NCI-H2029 treated with DMSO at 0.1 percent for 48 hours (cell line): ENCODE measurements at regions not wholly inside any gene's neighbourhood (a gene's known extent, or its start where the extent isn't known, plus 50 kb on each side); places are given as distances from the start of the nearest gene placed in this dataset.

Experiments
- DNase-seq: peaks from one replicate; lab custom pipeline; 2025; lab: John Stamatoyannopoulos, UW

DNA sequence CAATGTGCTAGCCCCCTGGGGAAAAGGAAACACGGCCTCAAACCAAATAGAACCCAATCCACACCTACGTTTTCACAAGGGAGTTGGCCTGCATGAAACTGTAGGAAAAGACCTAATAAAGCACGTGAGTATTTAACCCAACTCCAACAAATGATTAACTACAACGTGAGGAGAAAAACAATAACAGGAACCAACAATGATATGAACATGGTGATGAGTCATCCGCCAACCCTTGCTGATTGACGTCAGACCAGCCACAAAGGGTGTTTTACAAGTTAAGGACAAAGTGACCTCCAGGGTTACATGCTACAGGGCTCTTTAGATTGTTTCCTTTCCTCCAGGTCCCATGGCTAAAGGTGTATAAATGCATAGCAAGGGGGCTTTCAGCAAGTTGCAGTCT lies 460.5 kb downstream of the COG6 start:
- no peak for DNase-seq

DNA sequence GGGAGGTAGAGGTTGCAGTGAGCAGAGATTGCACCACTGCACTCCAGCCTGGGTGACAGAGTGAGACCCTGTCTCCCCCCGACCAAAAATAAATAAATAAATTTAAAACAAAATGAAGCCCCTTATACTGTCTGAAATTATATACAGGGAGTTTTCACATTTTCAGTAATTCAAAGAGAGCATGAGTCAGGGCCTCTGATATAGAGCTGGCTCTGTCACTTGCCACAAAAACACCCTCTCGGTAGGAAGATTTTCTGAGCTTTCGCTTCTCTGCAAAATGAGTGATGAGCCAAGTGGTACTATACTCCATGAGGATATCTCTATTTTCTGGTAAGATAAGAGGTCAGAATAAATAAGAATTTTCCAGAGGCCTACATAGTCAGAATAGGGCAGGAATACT lies 462.9 kb downstream of the COG6 start:
- no peak for DNase-seq

DNA sequence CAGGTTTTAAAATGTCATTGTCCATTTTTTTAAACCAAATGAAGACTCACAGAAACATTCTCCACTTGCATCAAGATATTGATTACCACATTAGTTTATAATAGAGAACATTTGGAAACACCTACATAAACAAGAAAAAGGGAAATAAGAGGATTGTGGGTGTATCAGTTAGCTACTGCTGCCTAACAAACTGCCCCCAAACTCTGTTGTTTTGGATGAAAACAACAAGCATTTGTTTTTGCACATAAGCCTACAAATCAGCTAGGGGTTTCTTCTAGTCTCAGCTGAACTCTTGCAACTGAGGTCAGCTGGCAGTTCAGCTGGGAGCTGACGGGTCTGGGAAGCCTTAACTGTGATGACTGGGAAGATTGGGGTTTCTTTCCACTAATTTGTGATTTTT lies 464.4 kb downstream of the COG6 start:
- no peak for DNase-seq

DNA sequence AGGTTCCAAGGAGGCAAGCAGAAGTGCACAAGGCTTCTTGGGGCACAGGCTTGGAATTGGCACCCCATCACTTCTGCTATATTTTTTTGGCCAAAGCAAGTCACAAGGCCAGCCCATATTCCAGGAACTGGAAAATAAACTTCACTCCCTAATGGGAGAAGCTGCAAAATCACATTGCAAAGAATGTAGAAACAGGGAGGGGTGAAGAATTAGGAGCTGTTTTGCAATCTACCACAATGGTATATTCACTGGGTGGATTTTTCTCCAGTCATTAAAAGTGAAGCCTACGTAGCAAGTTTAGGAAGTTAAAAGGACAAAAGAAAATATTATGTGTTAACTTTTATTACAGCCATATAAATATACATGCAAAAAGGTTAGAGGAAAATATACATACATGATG lies 464.8 kb downstream of the COG6 start:
- DNase-seq, result no peak

DNA sequence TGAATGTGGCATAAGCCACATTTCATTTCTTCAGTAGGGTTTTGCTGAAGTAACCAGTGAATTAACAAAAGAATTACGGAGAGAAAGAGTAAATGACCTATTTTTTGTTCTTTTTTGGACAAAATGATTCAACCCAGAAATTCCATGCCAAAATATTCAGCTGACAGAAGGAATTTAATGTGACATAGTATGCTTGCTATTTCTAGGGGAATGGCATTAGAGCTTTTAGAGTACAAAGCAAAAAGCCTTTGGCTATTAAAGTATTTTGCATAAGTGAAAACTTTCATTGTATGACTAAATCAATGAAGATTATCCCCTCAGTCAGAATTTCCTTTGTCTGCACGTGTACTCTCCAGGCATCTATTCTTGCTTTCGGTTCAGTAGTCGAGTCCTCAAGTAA lies 465.3 kb downstream of the COG6 start:
- no peak for DNase-seq

DNA sequence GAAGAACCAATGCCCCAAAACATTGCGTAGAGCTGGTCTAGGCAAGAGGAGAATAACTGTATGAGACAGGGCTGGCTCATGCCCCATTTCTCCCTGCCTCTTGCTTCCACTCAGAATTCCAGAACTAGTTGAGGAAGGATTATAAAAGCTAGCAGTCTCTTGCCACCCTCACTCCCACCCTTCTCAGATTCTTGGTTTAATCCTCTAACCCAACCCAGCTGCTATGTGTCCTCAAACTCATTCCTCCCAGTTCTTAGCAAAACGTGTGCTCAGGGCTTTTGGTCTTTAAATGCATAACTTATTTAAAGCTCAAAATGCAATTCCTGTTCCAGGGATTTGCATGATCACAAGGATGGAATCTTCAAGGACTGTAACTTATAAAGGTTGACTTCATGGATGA lies 466.3 kb downstream of the COG6 start:
- DNase-seq, result no peak

DNA sequence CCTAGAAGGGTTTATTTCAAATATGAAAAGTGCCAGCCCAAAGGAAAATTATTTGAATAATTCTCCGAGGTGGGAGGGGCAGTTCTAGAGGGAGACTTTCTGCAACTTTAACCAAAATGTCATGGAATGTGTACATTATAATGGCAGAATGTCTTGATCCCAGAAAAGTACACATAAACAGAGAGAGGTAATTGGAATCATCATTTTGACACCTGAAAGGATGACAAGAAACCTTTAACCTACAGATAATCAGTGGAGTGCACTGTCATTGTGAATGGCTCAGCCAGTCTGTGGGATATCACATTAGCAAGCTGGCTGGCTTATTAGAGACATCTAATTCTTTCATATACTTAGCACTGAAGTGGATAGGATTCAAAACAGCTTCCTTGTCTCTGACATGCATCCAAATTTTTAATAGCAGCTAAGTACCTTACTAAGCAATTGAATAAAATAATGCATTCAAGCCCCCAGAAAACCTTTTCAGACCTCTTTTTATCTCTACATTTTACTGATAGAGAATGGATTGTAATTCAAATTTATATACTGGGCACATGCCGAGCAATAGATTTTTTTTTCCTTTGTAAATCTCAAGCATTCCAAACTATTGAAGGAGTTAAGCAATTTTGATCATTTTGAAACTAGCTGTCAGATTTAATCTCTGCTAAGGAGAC lies 468.6 kb downstream of the COG6 start:
- DNase-seq, result no peak

DNA sequence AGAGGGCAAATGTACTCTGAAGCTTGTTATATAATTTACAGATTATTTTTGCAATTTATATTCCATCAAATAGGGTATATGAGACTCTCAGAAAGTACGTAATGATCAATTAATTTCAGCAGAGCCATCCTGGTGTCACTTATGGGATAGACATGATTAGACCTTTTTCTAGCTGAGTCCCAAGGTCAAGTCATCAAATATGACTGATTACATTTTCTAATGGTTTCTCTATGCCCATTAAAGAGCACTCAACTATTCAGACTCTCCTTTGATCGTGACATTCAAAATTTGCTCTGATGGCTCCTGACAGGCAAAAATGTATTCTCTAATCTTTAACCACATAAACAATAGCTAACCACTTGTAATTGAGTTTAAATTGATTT lies 469.2 kb downstream of the COG6 start:
- no peak for DNase-seq

DNA sequence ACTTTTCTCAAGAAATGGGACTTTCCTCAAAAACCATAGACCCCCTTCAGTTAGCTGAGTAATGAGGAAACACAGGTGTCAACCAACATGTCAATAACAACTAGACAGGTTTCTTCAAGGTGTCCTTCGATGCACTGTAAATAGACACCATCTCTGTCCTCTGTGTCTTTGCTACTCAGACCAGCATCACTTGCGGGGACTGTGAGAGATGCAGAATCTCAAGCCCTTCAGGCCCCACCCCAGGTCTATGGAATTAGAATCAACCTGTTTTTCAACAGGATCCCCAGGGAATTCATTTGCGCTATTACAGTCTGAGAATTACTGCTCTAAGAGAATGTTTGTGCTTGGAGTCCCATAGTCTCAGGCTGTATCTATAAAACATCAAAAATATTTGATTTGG lies 469.9 kb downstream of the COG6 start:
- no peak for DNase-seq

DNA sequence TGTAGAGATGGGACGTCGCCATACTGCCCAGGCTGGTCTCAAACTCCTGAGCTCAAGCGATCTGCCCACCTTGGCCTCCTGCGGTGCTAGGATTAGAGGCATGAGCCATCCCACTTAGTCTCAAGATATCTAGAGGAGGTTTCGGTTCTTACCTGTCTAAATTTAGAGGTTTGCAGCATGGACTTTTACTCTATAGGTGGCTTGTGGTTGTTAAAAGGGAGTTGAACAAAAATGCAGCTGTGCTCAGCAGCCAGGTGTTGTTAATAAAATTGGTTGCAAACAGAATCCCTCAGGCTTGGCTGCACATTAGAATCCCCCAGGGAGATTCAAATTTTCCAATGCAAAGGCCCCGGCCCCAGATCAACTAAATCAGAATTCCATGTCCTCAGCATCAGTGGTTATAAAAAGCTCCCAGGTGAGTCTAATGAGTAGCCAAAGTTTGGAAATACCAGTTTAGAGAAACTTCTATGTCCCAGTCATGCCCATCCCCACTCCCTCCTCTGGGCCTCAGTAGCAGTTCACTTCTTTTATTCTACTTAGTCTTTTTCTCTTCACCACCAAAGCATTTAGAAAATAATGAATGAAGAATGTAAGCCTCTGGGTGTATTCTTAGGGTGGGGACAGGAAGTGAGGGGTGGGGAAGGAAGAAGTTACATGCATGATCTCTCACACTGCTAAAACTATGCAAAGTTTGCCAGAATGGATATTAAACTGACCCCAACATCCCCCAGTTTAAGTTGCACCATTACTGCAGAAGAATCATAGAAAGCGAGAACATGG lies 471.0 kb downstream of the COG6 start:
- no peak for DNase-seq

DNA sequence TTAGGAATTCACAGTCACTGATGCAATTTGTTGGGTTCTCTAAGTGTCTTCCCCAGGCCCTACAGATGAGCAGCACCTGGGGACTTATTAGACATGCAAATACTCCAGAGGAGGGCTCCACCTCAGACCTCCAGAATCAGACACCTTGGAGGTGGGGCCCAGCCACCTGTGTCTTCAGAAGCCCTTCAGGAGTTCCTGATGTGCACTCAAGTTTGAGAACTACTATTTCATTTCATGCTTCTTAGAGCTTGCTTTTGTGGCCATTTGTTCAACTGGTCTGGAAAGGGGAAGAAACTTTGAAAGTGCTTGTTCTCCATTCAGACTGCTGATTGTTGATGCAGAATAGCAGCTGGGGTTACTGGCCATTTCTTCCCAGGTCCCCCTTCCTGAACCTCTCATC lies 472.0 kb downstream of the COG6 start:
- no peak for DNase-seq

DNA sequence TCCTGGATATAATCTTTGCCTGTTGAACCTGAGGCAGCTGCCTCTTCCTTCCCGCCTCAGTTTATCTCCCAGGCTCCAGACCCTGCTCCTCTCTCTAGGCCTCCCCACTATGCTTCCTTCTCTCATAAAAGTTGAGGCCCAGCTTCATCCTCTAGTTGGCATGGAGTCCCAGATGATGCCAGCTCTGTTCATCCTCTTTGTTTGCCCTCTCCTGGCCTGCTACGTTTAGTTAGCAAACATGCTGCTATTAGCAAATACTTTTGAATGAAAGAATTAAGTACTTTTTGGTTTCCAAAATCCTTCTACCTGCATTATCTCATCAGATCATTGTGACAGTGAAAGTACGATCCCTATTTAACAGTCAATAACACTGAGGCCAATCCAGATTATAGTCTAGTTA lies 472.5 kb downstream of the COG6 start:
- no peak for DNase-seq

DNA sequence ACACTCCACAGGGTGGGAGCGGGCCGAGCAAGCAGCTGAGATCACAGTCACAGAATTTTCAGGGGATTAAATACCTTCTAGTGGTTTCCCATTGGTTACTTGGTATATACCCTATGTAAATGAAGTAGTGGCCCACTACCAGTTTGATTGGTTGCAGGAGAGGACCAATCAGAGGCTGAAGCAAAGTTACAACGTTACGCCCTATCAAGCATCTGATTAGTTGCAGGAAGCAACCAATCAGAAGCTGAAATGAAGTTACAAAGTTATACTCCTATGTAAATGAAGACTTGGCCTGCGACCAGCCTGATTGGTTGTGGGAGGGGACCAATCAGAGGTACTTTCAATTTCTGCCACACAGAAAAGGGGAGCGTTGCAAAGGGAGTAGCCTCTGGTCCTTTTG lies 474.0 kb downstream of the COG6 start:
- no peak for DNase-seq

DNA sequence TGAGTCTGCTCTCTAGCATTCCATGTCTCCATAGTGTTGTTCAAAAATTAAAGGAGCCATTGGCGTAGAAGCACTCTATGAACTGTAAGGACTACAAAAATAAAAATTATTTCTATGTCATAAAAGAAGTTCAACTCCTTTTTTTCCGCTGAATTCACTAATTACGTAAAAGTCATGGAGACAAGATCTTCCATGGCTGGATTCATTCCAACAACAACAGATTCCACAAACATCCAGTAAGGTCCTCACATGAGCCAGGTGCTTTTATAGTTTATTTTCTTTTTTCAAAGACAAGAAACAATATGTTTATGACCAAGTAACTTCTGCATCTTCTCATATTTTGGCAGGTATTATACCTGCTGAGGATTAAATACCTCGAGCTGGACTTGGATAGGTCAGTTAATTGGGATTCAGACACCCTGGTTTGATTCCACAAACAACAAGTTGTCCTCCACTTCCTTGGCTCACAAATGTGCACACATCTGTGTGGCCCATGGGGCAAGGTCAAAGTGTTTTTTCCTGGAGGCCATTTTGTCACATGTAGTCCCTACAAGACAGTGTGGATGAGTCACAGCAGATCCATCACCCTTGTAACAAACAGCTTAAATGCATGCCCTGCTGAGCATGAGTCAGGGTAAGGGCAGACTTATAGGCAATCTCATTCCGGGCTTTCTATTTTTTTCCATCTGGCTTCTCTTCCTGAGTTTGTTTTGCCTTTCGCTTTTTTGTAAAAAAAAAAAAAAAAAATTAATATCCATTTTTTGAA lies 475.6 kb downstream of the COG6 start:
- no peak for DNase-seq

DNA sequence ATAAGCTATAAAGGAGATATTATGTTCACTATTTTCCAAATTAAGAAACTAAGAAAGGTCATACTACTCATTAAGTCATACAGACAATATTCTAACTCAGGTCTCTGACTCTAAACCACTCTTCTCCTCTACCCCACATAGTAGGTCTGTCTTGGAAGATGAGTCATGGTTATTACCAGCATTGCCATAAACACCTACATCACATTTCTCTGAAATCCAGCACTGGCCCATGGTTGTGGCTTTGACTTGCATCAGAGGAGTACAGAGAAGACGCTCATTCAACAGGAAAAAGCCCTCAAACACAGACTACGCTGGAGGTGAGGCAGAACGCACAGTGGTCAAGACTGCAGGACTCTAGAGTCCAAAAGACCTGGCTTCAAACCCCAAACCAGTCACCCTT lies 476.8 kb downstream of the COG6 start:
- DNase-seq, result no peak

DNA sequence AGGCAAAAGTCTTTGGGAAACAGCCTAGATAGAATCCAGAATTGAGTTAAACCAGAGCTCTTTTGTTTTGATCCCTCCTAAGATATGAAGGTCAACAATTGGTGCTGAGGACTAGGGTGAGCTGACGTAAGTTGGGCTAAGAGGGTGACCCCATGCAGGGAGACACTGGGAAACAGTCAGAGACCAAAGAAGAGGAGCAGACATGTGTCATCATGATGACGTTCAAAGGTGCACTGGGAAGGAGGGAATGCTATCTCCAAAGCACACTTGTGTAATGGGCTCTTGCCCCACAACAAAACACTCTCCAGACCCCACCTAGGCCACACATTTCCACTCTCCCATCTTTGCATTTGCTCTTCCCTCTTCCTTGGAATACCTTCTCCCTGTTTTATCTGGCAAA lies 481.4 kb downstream of the COG6 start:
- no peak for DNase-seq

DNA sequence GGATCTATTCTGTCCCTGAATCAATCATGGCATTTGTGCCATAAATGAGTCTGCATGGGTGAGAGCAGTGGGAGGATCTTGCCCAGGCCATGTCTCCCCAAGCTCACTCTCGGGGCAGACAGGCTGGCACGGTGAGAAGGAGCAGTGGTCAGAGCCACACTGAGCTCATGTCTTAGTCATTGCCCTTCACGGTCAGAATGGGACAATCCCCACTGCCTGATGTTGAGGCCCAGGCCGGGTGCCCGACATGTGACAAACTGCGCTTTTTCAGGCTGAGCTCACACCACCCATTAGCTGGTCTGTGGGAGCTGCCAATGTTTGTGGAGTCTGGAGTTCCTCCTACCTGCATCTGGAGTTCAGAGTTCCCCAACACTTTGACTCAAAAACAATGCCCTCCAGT lies 481.9 kb downstream of the COG6 start:
- DNase-seq, result no peak

DNA sequence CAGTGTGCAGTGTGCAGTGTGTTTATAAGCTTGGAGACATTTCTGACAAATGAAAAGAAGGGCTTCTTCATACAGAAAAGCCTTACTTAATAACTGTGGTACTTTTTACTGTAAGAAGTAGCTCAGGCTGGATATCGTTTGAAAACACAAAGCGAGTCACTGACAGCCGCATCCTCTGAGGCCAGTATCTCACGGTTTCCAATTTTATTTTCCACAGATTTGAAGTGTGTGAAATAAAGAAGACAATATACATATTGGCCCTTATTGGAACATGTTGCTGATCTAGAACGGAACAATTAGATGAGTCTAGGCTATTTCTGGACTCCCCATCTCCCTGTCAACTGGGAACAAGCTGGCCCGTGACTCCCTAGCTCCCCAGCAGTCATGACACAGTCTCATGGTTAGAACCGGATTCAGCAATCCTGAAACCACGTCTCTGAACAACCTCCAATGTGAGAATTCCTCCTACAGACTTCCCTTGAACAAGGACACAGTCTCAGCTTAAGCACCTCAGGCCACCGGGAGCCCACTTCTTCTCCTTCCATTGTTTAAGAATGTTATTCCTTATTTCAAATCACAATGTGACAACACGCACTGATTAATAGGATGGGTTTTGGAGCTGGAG lies 484.5 kb downstream of the COG6 start:
- DNase-seq, result no peak

DNA sequence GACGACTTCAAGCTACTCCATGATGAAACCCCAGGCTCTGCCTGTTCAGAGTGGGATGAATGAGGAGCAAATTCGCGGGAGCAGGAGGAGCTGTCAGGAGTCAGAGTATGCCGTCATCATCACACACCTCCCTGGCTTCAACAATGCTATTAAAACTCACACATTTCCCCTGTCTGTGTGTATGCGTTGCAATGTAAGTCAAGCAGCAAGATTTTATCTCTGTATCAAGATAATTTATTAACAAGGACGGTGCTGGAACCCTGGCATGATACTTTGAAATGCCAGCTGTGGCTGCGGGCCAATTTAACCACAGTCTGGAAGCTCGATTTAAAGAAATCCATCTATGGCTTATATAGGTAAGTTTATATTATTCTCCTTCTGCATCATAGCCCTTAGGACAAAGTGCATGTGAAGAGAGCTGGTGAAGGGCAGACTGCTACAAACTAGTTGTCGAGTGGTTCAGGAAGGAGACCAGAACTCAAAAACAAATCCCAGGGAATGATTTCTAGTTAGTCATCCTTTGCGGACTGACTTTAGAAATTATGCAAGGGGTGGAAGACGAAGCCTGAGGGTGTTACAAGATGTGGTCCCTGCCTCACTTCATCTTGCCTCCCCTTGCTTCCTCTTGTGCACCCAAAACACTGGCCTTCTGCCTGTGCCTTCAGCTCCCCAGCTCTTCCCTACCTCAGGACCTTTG lies 486.5 kb downstream of the COG6 start:
- DNase-seq, result no peak

DNA sequence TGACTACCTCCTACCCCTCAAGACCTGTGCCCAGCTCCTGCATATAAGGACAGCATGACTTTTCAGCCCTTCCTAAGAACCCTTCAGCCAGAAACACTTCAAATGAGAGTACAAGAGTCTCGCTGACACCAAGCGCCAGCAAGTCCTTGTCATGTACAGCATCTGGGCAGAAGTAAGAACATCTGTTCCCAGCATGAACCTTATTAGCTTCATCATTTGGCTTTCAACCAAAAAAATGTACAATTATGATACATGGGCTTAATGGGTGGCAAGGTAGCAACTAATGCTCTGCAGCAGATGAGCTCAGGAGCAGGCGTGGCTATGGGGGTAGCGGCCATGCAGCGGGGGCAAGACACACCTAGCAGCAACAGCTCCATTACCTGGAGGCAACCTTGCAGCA lies 487.6 kb downstream of the COG6 start:
- DNase-seq, result no peak

DNA sequence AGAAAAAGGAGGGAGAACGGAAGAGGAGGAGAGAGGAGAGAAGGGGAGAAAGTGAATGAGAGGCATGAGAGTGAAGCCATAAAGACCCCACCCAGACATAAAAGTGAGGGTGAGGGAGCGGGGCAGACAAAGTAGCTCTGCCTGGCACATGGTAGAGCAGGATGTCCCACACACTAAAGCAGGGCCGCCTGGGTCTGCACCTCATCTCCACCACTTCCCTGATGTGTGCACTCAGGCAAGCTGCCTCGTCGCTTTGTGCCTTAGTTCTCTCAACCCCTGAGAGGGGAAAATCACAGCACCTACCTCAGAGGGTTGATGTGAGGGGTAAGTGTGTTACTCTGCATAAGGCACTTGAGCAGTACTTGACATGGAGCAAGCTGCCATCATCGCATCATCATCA lies 488.1 kb downstream of the COG6 start:
- no peak for DNase-seq

DNA sequence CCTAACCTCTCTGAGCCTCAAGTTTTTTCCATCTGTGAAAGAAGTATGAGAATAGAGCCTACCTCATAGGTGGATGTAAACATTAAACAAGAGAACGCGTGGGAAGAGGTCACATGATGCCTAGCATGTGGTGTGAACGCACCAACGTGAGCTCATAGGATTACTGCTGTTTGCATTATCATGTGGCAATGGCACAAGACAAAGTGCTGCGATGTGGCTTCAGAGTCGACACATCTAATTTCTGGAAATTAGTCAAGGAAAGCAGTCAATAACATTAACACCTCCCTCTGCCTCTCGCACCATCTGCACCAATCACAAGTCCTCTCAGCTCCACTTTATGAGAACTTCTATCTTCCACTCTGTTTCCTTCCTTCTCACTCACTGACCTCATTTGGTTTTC lies 489.7 kb downstream of the COG6 start:
- no peak for DNase-seq
